SK-N-SH (cell line): ENCODE measurements at regions not wholly inside any gene's neighbourhood (a gene's known extent, or its start where the extent isn't known, plus 50 kb on each side); places are given as distances from the start of the nearest gene placed in this dataset.

Source experiments
- CTCF ChIA-PET: fragments of 300-600, 350-600 bp; formaldehyde crosslinking; extraction: SDS; loops from one replicate; lab custom pipeline; 2021; lab: Yijun Ruan, JAX
- POLR2A ChIA-PET: fragments of 350-600 bp; sonication (Branson Sonifier 250); formaldehyde crosslinking; extraction: SDS; loops from one replicate; lab custom pipeline; 2020; ENCODE audit warnings: antibody characterized with exemption, inconsistent platforms; lab: Yijun Ruan, JAX
- DNase-seq: peaks from one replicate; pipeline ENCODE4 v3.0.0; 2012
- H2AFZ ChIP-seq: fragments of 200-600 bp; sonication (generic); 2 replicates; pipeline ENCODE4 v1.8.1; 2016; ENCODE audit warnings: antibody characterized with exemption, mild to moderate bottlenecking, low read depth
- H3F3A ChIP-seq: fragments of 200-600 bp; sonication (generic); replicated peaks from 2 replicates; pipeline ENCODE3; 2016; ENCODE audit warnings: antibody characterized with exemption, mild to moderate bottlenecking; ENCODE audit not compliant: insufficient read depth
- H3K27ac ChIP-seq, 2 experiments: fragments of 200-500 bp in 1 of 2; fragments of 200-600 bp in 1 of 2; sonication (Bioruptor generic) in 1 of 2; sonication (generic), shearing (Covaris generic) in 1 of 2; 2 replicates each; pipeline versions ENCODE4 v1.5.1 to v1.6.1; 2014 to 2016; ENCODE audit warnings: low read depth in 2 of 2, inconsistent platforms in 1 of 2, low read length in 1 of 2, mild to moderate bottlenecking in 1 of 2, mixed read lengths in 1 of 2
- H3K27me3 ChIP-seq: fragments of 200-600 bp; sonication (generic), shearing (Covaris generic); 2 replicates; pipeline ENCODE4 v1.6.1; 2016; ENCODE audit warnings: mixed run types; ENCODE audit not compliant: insufficient read depth
- H3K36me3 ChIP-seq, 2 experiments: fragments of 200-500 bp in 1 of 2; fragments of 200-600 bp in 1 of 2; sonication (Bioruptor generic) in 1 of 2; sonication (generic) in 1 of 2; replicated peaks in 1 of 2; 2 replicates each; pipeline versions ENCODE3 to v1.5.1; 2014 to 2016; ENCODE audit warnings: low read length in 1 of 2, mild to moderate bottlenecking in 1 of 2; ENCODE audit not compliant: insufficient read depth in 2 of 2, control insufficient read depth in 1 of 2
- H3K4me1 ChIP-seq, 2 experiments: fragments of 200-500 bp in 1 of 2; fragments of 200-600 bp in 1 of 2; sonication (Bioruptor generic) in 1 of 2; sonication (generic), shearing (Covaris generic) in 1 of 2; 2 replicates each; pipeline versions ENCODE4 v1.5.1 to v1.6.1; 2014 to 2016; ENCODE audit warnings: low read depth in 1 of 2, low read length in 1 of 2, mixed run types in 1 of 2; ENCODE audit not compliant: insufficient read depth in 2 of 2, control insufficient read depth in 1 of 2
- H3K4me2 ChIP-seq: fragments of 200-600 bp; sonication (generic), shearing (Covaris generic); 2 replicates; pipeline ENCODE4 v1.6.1; 2017; ENCODE audit warnings: mixed run types
- H3K4me3 ChIP-seq, 2 experiments: fragments of 200-500 bp in 1 of 2; fragments of 200-600 bp in 1 of 2; sonication (Bioruptor generic) in 1 of 2; sonication (generic), shearing (Covaris generic) in 1 of 2; 2 replicates each; pipeline versions ENCODE4 v1.5.1 to v1.8.1; 2014 to 2016; ENCODE audit warnings: low read depth in 2 of 2, inconsistent platforms in 1 of 2, low read length in 1 of 2, mild to moderate bottlenecking in 1 of 2, mixed read lengths in 1 of 2, moderate library complexity in 1 of 2
- H3K79me2 ChIP-seq: fragments of 200-600 bp; sonication (generic); 2 replicates; pipeline ENCODE4 v1.8.1; 2017; ENCODE audit warnings: mild to moderate bottlenecking; ENCODE audit not compliant: insufficient read depth
- H3K9ac ChIP-seq: fragments of 200-600 bp; sonication (generic); 2 replicates; pipeline ENCODE4 v1.6.1; 2017; ENCODE audit warnings: mixed run types
- H3K9me2 ChIP-seq: fragments of 200-600 bp; sonication (generic); 2 replicates; pipeline ENCODE4 v1.6.1; 2017; ENCODE audit warnings: mixed run types
- H3K9me3 ChIP-seq: fragments of 200-600 bp; sonication (generic); 2 replicates; pipeline ENCODE4 v1.6.1; 2017; ENCODE audit warnings: mixed run types, mild to moderate bottlenecking, moderate library complexity
- H4K20me1 ChIP-seq: fragments of 200-600 bp; sonication (generic); 2 replicates; pipeline ENCODE4 v1.6.1; 2017; ENCODE audit warnings: mild to moderate bottlenecking, mixed run types; ENCODE audit not compliant: insufficient read depth
- CHD2 ChIP-seq: fragments of 150-350 bp; IDR thresholded peaks from 2 replicates; pipeline ENCODE4 v1.6.1; 2018; ENCODE audit warnings: low read length; ENCODE audit not compliant: partially characterized antibody
- CTCF ChIP-seq: fragments of 200-600 bp; sonication (generic); IDR thresholded peaks from 2 replicates; pipeline ENCODE4 v1.6.1; 2017; ENCODE audit warnings: antibody characterized with exemption, mild to moderate bottlenecking, moderate library complexity
- EP300 ChIP-seq, 2 experiments: IDR thresholded peaks; 2 replicates each; pipeline versions ENCODE4 v1.4.0 to v1.6.1; 2012; ENCODE audit warnings: borderline replicate concordance in 1 of 2, low read depth in 1 of 2, low read length in 1 of 2
- GABPA ChIP-seq: IDR thresholded peaks from 2 replicates; pipeline ENCODE4 v1.4.0; 2012; ENCODE audit warnings: low read depth, mild to moderate bottlenecking
- GATA2 ChIP-seq: sonication (generic); formaldehyde crosslinking; IDR thresholded peaks from 2 replicates; pipeline ENCODE4 v1.5.0; 2020; ENCODE audit warnings: mild to moderate bottlenecking, missing genetic modification reagents
- MEF2A ChIP-seq: IDR thresholded peaks from 2 replicates; pipeline ENCODE4 v1.4.0; 2012; ENCODE audit warnings: low read depth, borderline replicate concordance
- POLR2AphosphoS5 ChIP-seq: IDR thresholded peaks from 2 replicates; pipeline ENCODE4 v1.6.1; 2012; ENCODE audit warnings: low read depth, low read length
- RAD21 ChIP-seq: IDR thresholded peaks from 2 replicates; pipeline ENCODE4 v1.6.1; 2012; ENCODE audit warnings: mild to moderate bottlenecking, low read length
- RFX5 ChIP-seq: IDR thresholded peaks from 2 replicates; pipeline ENCODE4 v1.6.1; 2012; ENCODE audit warnings: mild to moderate bottlenecking, improper control_type of control experiment, low read length
- RXRA ChIP-seq: IDR thresholded peaks from 2 replicates; pipeline ENCODE4 v1.4.0; 2012; ENCODE audit warnings: low read depth, mild to moderate bottlenecking, borderline replicate concordance
- SIN3A ChIP-seq: IDR thresholded peaks from 2 replicates; pipeline ENCODE4 v1.6.1; 2012; ENCODE audit warnings: low read depth, mild to moderate bottlenecking, low read length, moderate library complexity, borderline replicate concordance
- TCF12 ChIP-seq: IDR thresholded peaks from 2 replicates; pipeline ENCODE4 v1.4.0; 2012
- TEAD4 ChIP-seq: IDR thresholded peaks from 2 replicates; pipeline ENCODE4 v1.4.0; 2012; ENCODE audit warnings: mild to moderate bottlenecking, borderline replicate concordance; ENCODE audit not compliant: insufficient read depth
- USF1 ChIP-seq: IDR thresholded peaks from 2 replicates; pipeline ENCODE4 v1.4.0; 2012; ENCODE audit warnings: low read depth, borderline replicate concordance
- YY1 ChIP-seq: IDR thresholded peaks from 2 replicates; pipeline ENCODE4 v1.4.0; 2012; ENCODE audit warnings: low read depth, mild to moderate bottlenecking
- ZBTB33 ChIP-seq: IDR thresholded peaks from 2 replicates; pipeline ENCODE4 v1.4.0; 2012; ENCODE audit warnings: low read depth, borderline replicate concordance
- WGBS: methylation state at CpG from one replicate; pipeline ENCODE4 v1.1.6; 2017; ENCODE audit warnings: low lambda C conversion rate; 5-methylcytosine and 5-hydroxymethylcytosine counted together

- Histone ChIP-seq H3K9ac (no peak overlapping the region), H3K27ac (no peak overlapping the region), H3K4me3 (no peak overlapping the region), H3K79me2 (no peaks in the 10 kb centered on the region), H3K9me2 (no peaks in the 10 kb centered on the region), H3F3A (no peaks in the 10 kb centered on the region), H3K4me2 (no peak overlapping the region), H3K27me3 (no peaks in the 10 kb centered on the region), H3K4me1 (no peaks in the 10 kb centered on the region), H2AFZ (no peak overlapping the region), H3K9me3 (no peaks in the 10 kb centered on the region), H4K20me1 (no peaks in the 10 kb centered on the region), H3K36me3 (no peaks in the 10 kb centered on the region)
- TF ChIP-seq TCF12, result no peak
- TF ChIP-seq GATA2 (CRISPR knock-in tag), result no peak
- no peak for TF ChIP-seq RFX5
- no peak for TF ChIP-seq POLR2AphosphoS5
- no peak for TF ChIP-seq USF1
- TF ChIP-seq TEAD4, result no peak
- ChIA-PET CTCF (no interaction called here), POLR2A (no interaction called here)
- WGBS, result 0% methylated on average over 3 of the region's 3 CpGs
- DNase-seq, result no peak
Measured at GRCh38 chr3:82640254-82640653, 878.8 kb upstream of the GBE1 start.

GRCh38 chr3:82637574-82637973 is 876.1 kb upstream of the GBE1 start:
- no peaks in the 10 kb centered on the region for H4K20me1 ChIP-seq
- no peaks in the 10 kb centered on the region for H3K4me1 ChIP-seq
- no peaks in the 10 kb centered on the region for H3K79me2 ChIP-seq
- POLR2A ChIA-PET, result no interaction called here
- no peaks in the 10 kb centered on the region for H3K27me3 ChIP-seq
- no peak overlapping the region for H3K4me3 ChIP-seq
- no peaks in the 10 kb centered on the region for H3K9me3 ChIP-seq
- WGBS, result 3% methylated on average over 5 of the region's 5 CpGs
- H3F3A ChIP-seq, result no peaks in the 10 kb centered on the region
- H3K36me3 ChIP-seq, result no peaks in the 10 kb centered on the region
- H3K9ac ChIP-seq, result no peak overlapping the region
- no peak overlapping the region for H3K4me2 ChIP-seq
- TF ChIP-seq ZBTB33 (no peak), RXRA (no peak), GABPA (no peak), YY1 (no peak), RAD21 (no peak)
- CTCF ChIA-PET, result no interaction called here
- no peak overlapping the region for H2AFZ ChIP-seq
- H3K9me2 ChIP-seq, result no peaks in the 10 kb centered on the region
- no peak for DNase-seq
- no peak overlapping the region for H3K27ac ChIP-seq

- WGBS, result 3% methylated on average over 1 of the region's 1 CpG
- H2AFZ ChIP-seq, result no peak overlapping the region
- H3K36me3 ChIP-seq, result no peaks in the 10 kb centered on the region
- no peaks in the 10 kb centered on the region for H3K4me1 ChIP-seq
- ChIA-PET POLR2A (no interaction called here), CTCF (no interaction called here)
- DNase-seq, result no peak
- H3K9ac ChIP-seq, result no peak overlapping the region
- H3K9me2 ChIP-seq, result no peaks in the 10 kb centered on the region
- H3K27me3 ChIP-seq, result no peaks in the 10 kb centered on the region
- no peaks in the 10 kb centered on the region for H3K79me2 ChIP-seq
- no peaks in the 10 kb centered on the region for H3K9me3 ChIP-seq
- H4K20me1 ChIP-seq, result no peaks in the 10 kb centered on the region
- H3K4me2 ChIP-seq, result no peak overlapping the region
- H3K27ac ChIP-seq, result no peak overlapping the region
- no peak overlapping the region for H3K4me3 ChIP-seq
- H3F3A ChIP-seq, result no peaks in the 10 kb centered on the region
- TF ChIP-seq GATA2 (CRISPR knock-in tag) (no peak), SIN3A (no peak), RXRA (no peak), YY1 (no peak), TCF12 (no peak), MEF2A (no peak), EP300 (IDR thresholded peaks at IDR 0.05; ENCODE audit: borderline replicate concordance in 1 of 2, low read depth in 1 of 2, low read length in 1 of 2) (no peak), CHD2 (no peak), GABPA (no peak), CTCF (no peak)
Measured at GRCh38 chr3:82636177-82636576, 874.7 kb upstream of the GBE1 start.
